ENCODE measurements at regions not wholly inside any gene's neighbourhood (a gene's known extent, or its start where the extent isn't known, plus 50 kb on each side); places are given as distances from the start of the nearest gene placed in this dataset.

DNA sequence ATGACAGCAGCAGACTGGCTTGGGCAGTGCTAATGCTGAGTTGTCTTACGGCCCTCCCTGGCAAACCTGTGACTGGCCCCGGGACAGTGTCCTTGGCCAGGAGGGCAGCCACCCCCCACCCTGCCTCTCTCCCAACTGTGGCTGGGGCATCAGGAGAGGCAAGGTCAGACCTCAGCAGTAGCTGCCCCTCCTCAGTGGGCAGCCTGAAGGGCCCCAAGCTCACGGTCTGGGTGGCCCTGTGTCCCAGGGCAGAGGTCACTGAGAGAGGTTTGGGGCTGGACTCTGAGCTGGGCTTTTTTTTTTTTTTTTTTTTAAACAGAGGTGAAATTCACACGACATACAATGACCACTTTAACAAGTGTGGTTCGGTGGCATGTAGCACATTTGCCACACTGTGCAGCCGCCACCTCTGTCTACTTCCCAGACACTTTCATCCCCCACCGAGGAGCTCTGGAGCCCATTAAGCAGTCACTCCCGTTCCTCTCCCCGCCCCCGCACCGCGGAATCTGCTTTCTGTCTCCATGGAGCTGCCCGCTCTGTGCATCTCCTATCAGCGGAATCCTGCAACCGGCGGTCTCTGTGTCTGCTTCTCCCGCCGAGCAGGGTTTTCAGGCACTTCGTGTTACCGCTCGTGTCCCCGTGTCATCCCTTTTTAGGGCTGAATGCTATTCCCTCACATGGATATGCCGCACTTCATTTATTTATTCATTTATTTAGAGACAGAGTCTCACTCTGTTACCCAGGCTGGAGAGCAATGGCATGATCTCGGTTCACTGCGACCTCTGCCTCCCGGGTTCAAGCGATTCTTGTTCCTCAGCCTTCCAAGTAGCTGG lies 67.9 kb upstream of the GATA5 start:
- TF ChIP-seq CTCF (IDR thresholded peaks at IDR 0.05) (no peak), POLR2AphosphoS5 (IDR thresholded peaks at IDR 0.05) (no peak)

Measured in prostate gland (tissue), 2 donors.